Activated T-helper 2 cell treated with anti-CD3 and anti-CD28 coated beads, Interferon-gamma antibody, Interleukin-2, Interleukin-4, amounts not matched to agents 10 μg/mL and 5 μg/mL and 100 μg/mL, durations not matched to agents 14 hours and 24 hours and 36 hours (primary cell): ENCODE measurements at regions not wholly inside any gene's neighbourhood (a gene's known extent, or its start where the extent isn't known, plus 50 kb on each side); places are given as distances from the start of the nearest gene placed in this dataset.

Experiments
- DNase-seq: peaks from one replicate; pipeline ENCODE4 v3.0.0; 2021; ENCODE audit warnings: low spot score
- H3K27ac Mint-ChIP-seq: one replicate; pipeline ENCODE4 v1.8.0; 2021; ENCODE audit warnings: mixed read lengths
- H3K27me3 Mint-ChIP-seq: one replicate; pipeline ENCODE4 v1.8.0; 2021; ENCODE audit warnings: low read depth, mixed read lengths
- H3K36me3 Mint-ChIP-seq: one replicate; pipeline ENCODE4 v1.8.0; 2021; ENCODE audit warnings: low read depth, mixed read lengths
- H3K4me1 Mint-ChIP-seq: one replicate; pipeline ENCODE4 v1.8.0; 2021; ENCODE audit warnings: low read depth, mixed read lengths
- H3K4me3 Mint-ChIP-seq: one replicate; pipeline ENCODE4 v1.8.0; 2021; ENCODE audit warnings: low read depth, mild to moderate bottlenecking, moderate library complexity, mixed read lengths
- H3K9me3 Mint-ChIP-seq: one replicate; pipeline ENCODE4 v1.8.0; 2021; ENCODE audit warnings: mixed read lengths
- intact Hi-C: fragments of 100-400 bp; cut with micrococcal nuclease; formaldehyde crosslinking; loops from one replicate; pipeline ENCODE4 v1.15.1; 2023

DNA sequence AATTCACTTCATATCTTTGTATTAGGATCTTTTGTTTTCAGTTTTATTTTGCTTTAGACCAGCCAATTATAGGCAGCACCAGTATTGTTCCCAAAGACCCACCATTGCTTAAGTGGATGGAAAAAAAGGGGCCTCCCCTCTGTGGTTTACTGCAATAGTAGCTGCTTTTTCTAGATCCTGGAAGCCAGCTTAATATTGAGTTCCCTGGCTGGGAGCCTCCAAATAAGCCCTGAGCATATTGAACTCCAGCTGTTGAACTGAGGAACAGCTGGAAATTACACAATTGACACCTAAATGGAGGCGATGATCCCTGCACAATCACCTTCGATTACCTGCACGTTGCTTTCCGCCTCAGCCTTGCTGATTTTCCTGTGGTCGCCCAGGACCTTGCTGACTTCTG lies 576.0 kb downstream of the SOX6 start:
- intact Hi-C loops: loop anchor here (5.0 kb wide), 1 partner anchor 37 kb away; no protein-coding TSS in a partner anchor
- Mint-ChIP-seq H3K27ac (no peak overlapping the region), H3K4me1 (peaks cover 2% of the 10 kb centered on the region), H3K4me3 (no peak overlapping the region), H3K9me3 (no peaks in the 10 kb centered on the region), H3K36me3 (no peaks in the 10 kb centered on the region), H3K27me3 (no peaks in the 10 kb centered on the region)
- no peak for DNase-seq

DNA sequence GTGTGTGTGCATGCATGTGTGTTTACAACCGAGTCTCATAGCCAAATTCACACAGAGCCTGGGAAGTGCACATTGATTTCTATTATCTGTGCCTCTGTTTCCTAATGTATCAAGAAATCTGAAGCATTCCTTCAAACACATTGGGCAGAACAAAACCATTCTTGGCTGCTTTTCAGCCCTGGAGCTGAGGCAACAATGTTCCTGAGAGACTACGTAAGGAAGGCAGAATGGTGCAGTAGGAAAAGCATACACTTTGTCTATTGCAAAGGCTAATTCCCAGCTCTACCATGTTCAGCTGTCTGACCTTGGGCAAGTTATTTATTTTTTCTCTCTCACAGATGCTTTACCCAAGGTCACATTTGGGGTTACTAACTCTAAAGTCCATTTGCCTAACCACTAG lies 575.5 kb downstream of the SOX6 start:
- Mint-ChIP-seq H3K27me3 (no peaks in the 10 kb centered on the region), H3K9me3 (no peaks in the 10 kb centered on the region), H3K36me3 (no peaks in the 10 kb centered on the region), H3K4me3 (no peak overlapping the region), H3K4me1 (peaks cover 2% of the 10 kb centered on the region), H3K27ac (no peak overlapping the region)
- intact Hi-C loops: loop anchor here (5.0 kb wide), 1 partner anchor 36 kb away; no protein-coding TSS in a partner anchor
- no peak for DNase-seq

DNA sequence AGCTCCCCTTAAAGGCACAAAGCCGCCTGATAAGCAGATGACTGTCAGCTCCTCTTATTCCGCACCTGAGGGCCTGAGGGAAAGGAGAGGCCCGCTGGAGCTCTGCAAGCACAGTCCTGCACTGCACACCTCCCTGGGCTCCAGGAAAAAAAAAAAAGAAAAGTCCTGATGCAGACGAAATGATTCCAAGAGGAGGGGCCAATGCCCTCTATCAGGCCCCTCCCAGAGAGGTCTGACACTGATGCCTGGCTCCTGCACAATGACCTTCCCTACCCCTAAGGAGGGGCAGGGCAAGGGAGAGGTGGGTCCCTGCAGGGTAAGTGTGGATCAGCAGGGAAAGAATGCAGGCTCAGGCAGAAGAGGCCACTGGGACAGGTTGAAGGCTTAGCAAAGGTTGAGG lies 572.7 kb downstream of the SOX6 start:
- no peaks in the 10 kb centered on the region for H3K27me3 Mint-ChIP-seq
- H3K27ac Mint-ChIP-seq: no peak overlapping the region
- no peak for DNase-seq
- no peaks in the 10 kb centered on the region for H3K36me3 Mint-ChIP-seq
- H3K4me3 Mint-ChIP-seq: no peak overlapping the region
- no peaks in the 10 kb centered on the region for H3K4me1 Mint-ChIP-seq
- intact Hi-C loops: loop anchor here (5.0 kb wide), 1 partner anchor 34 kb away; no protein-coding TSS in a partner anchor
- no peaks in the 10 kb centered on the region for H3K9me3 Mint-ChIP-seq

DNA sequence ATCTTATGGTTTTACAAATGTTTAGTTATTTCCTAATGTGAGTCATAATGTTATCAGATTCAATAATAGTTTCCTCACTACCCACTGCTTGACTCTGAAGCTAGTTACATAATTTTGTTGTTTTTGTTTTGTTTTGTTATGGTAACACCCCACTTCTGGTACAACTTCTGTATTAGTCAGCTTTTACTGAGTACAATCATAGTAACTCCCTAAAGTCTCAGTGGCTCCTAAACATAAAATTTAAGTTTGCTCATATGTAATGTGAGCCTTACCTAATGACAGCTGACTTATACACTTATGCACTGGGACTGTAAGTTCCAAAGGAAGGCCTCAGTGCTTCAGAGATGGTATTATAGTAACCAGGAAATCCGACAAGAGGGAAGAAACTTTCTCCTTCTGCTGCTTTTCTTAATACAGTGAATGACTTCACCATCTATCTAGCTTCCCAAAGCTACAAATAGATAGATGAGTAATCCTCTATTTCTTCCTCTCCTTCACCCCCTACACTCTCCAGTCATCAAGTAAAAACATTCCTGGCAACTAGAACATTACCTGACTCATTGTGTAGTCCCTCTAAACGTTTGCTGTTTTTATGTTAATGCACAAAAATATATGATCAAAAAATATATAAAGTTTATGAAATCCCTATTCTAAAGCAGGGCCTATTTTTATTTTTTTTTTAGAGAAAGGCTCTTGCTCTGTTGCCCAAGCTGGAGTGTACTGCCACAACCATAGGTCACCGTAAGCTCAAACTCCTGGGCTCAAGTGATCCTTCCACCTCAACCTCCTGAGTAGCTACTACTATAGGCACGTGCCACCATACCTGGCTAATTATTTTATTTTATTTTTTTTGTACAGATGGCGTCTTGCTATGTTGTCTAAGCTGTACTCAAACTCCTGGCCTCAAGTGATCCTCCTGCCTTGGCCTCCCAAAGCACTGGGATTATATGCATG lies 563.0 kb downstream of the SOX6 start:
- H3K27ac Mint-ChIP-seq: peak overlapping the region; percentile 9
- H3K36me3 Mint-ChIP-seq: peaks cover 5% of the 10 kb centered on the region

DNA sequence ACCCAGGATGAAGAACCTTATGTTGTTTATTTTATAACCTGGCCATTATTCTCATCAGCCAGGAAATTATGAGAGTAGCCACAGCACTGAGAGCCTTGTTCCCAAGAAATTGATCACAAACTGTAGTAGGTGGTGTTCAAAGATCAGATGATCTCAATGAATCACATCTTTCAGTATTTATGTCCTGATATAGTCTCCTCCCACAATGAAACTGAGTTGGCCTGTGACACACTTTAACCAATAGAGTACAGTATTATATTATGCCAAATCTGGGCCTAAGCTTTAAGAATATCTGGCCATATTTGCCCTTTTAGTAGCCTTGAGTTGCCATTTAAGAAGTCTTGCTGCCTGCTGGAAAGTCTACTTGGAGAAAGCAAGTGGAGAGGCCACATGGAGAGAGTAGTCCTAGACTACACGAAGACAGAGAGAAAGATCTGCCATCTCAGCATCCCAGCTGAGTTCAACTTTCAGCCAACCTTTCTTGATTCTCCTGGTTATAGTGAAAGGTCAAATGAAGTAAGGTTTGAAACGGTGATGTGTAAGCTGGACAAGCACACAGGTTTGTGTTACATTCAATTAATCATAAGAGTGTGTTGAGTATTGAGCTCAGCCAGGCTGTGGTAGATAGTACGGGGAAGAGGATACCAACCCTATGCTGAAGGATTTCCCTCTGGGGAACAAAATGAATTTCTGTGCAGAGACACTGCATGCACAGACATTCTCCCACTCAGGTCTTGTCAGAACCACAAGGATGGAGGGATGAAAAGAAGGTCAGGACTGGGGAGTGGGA lies 561.8 kb downstream of the SOX6 start:
- H3K27ac Mint-ChIP-seq: peak overlapping the region; percentile 84
- intact Hi-C loops: loop anchor here (1.0 kb wide), 1 partner anchor 22 kb away; no protein-coding TSS in a partner anchor
- peaks cover 22% of the 10 kb centered on the region for H3K9me3 Mint-ChIP-seq
- peaks cover 5% of the 10 kb centered on the region for H3K36me3 Mint-ChIP-seq
- H3K4me1 Mint-ChIP-seq: peaks cover 11% of the 10 kb centered on the region
- no peaks in the 10 kb centered on the region for H3K27me3 Mint-ChIP-seq
- DNase-seq: no peak
- no peak overlapping the region for H3K4me3 Mint-ChIP-seq

More for the DNA sequence above, 563.0 kb downstream of the SOX6 start:
- Mint-ChIP-seq H3K4me1 (peaks cover 11% of the 10 kb centered on the region), H3K27me3 (no peaks in the 10 kb centered on the region), H3K4me3 (no peak overlapping the region), H3K9me3 (peaks cover 22% of the 10 kb centered on the region)
- intact Hi-C loops: no loop called here
- DNase-seq: no peak

DNA sequence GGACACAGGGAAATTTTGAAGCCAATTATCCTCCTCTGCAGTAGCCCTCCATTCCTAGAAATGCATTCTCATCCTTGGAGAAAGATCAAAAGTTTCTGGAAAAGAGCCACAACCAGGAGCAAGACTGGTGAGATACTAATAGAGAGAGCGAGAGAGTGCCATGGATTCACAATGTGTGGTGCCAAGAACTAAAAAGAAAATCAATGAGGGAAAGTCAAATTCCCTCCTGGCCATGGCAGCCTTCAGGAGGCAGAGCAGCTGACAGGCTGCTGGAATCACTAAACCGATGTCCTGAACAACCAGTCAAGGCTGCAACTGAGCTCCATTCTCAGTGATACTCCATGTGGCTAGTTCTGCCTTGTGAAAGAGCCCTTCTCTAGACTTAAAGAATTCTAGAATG lies 561.0 kb downstream of the SOX6 start:
- DNase-seq: no peak
- Mint-ChIP-seq H3K4me3 (no peak overlapping the region), H3K27me3 (no peaks in the 10 kb centered on the region), H3K4me1 (peaks cover 18% of the 10 kb centered on the region), H3K9me3 (peaks cover 22% of the 10 kb centered on the region), H3K36me3 (peaks cover 5% of the 10 kb centered on the region), H3K27ac (peak overlapping the region; percentile 84)
- intact Hi-C loops: no loop called here

DNA sequence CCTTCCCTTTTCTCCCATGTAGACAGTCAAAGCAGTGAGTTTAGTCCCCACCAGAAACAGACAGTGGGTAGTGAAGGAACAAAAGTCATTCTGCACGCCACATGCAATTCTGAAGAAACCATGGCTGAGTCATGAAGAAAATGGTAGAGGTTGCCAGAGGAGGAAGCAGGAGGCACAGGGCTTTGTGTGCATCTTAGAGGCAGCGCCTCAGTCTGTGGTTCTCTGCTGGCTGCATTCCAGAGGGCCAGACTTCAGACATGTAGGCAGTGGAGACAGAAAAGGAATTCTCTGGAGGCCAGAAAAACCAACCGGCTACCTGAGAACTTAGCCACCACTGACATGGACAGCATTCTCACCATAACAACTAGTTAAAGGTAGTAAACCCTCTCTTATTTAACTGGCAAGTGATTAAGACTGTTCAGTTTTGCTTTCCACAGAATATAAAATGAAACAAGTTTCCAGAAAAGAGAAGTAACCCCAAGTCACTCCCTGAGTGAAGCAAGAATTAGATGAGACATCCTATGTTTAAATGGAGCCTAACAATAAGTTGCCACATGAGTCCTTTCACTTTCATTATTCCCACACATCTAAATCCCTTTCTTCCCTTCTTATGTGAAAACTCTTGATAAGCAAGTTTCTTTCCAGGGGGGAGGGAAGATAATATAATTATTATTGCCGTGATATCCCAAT lies 556.1 kb downstream of the SOX6 start:
- H3K4me3 Mint-ChIP-seq: no peak overlapping the region
- peak overlapping the region; percentile 90 for H3K27ac Mint-ChIP-seq
- intact Hi-C loops: no loop called here
- H3K27me3 Mint-ChIP-seq: no peaks in the 10 kb centered on the region
- peaks cover 16% of the 10 kb centered on the region for H3K4me1 Mint-ChIP-seq
- no peaks in the 10 kb centered on the region for H3K9me3 Mint-ChIP-seq
- no peak for DNase-seq
- no peaks in the 10 kb centered on the region for H3K36me3 Mint-ChIP-seq

DNA sequence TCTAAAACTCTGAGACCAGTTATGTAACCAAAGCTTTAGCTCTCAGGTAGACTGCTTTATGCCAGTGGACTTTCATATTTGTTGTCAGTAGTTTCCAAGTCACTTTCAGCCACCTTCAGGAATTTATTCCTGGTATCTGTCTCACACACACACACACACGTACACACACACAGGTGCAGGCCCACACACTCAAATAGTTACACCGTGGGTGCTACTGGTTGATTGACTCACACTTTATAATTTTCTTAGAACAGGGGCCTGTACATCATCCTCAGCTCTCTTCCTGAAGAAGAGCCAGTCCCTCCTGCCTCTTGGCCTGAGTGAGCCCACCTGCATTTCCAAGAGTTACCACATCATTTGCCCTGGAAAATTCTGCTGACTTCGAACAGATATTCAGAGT lies 555.2 kb downstream of the SOX6 start:
- H3K27ac Mint-ChIP-seq: peak overlapping the region; percentile 90
- no peak for DNase-seq
- no peaks in the 10 kb centered on the region for H3K27me3 Mint-ChIP-seq
- H3K4me1 Mint-ChIP-seq: peaks cover 16% of the 10 kb centered on the region
- intact Hi-C loops: loop anchor here (1.0 kb wide), 2 partner anchors 9 to 15 kb away; no protein-coding TSS in a partner anchor
- H3K36me3 Mint-ChIP-seq: no peaks in the 10 kb centered on the region
- no peaks in the 10 kb centered on the region for H3K9me3 Mint-ChIP-seq
- no peak overlapping the region for H3K4me3 Mint-ChIP-seq

DNA sequence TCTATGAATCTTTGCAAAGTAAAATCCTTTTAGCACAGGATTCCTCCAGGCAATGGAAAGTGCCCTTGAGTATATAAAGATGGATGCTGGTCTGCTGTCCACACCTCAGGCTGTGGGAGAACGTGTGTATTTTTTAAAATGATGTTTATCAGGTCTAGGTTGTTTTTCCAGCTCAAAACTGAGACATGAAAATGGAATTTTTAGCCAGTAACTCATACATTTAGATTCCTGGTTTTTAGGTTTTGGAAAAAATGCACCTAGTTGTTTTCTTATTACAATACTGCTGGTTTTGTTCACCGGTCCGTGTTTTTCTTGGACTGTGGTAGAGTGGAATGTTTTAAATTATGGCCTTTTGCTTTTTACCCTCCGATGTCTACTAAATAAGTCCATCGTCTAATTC lies 554.7 kb downstream of the SOX6 start:
- Mint-ChIP-seq H3K36me3 (no peaks in the 10 kb centered on the region), H3K27me3 (no peaks in the 10 kb centered on the region), H3K27ac (peak overlapping the region; percentile 90), H3K4me1 (peaks cover 16% of the 10 kb centered on the region), H3K9me3 (no peaks in the 10 kb centered on the region), H3K4me3 (no peak overlapping the region)
- DNase-seq: no peak
- intact Hi-C loops: loop anchor here (1.0 kb wide), 2 partner anchors 9 to 15 kb away; no protein-coding TSS in a partner anchor

DNA sequence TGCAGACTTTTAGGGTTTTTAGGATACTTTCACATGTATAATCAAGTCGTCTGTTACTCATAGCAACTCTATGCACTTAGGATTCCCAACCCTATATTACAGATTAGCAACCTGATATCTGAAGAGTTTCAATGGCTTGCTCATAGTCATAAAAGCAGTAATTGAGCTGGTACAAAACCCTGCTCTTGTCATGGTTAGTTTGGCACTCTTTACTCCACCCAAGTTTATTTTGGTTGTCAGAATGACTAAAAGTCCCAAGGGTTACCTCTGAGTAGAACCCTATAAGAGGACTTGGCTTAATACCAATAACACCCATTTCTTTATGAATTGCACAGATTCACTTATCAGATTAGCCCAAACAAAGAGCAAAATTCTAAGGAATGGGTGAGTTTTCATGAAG lies 550.6 kb downstream of the SOX6 start:
- Mint-ChIP-seq H3K27ac (no peak overlapping the region), H3K4me1 (peaks cover 23% of the 10 kb centered on the region), H3K36me3 (no peaks in the 10 kb centered on the region), H3K9me3 (peaks cover 4% of the 10 kb centered on the region), H3K27me3 (no peaks in the 10 kb centered on the region), H3K4me3 (no peak overlapping the region)
- intact Hi-C loops: no loop called here
- no peak for DNase-seq

DNA sequence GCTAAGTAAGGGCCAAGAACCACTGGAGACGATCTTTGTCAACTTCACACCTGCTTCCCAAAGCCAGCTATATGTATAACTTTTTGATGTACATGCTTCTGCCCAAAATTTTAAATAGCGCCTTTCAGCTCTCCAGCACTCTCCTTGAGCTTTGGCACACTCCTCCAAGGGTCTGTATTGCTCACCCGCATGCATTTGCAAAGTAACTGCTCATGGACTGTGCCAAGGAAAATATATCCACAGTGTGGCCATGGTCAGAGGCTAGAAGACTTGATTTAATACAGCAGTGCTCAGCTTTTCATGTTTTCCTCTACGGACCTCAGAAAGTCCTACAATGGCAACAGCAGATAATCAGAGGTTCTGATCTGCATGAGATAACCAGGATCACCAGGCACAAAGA lies 550.1 kb downstream of the SOX6 start:
- intact Hi-C loops: no loop called here
- H3K36me3 Mint-ChIP-seq: no peaks in the 10 kb centered on the region
- no peak overlapping the region for H3K27ac Mint-ChIP-seq
- peaks cover 4% of the 10 kb centered on the region for H3K9me3 Mint-ChIP-seq
- no peak overlapping the region for H3K4me3 Mint-ChIP-seq
- H3K4me1 Mint-ChIP-seq: peaks cover 18% of the 10 kb centered on the region
- DNase-seq: no peak
- H3K27me3 Mint-ChIP-seq: no peaks in the 10 kb centered on the region

DNA sequence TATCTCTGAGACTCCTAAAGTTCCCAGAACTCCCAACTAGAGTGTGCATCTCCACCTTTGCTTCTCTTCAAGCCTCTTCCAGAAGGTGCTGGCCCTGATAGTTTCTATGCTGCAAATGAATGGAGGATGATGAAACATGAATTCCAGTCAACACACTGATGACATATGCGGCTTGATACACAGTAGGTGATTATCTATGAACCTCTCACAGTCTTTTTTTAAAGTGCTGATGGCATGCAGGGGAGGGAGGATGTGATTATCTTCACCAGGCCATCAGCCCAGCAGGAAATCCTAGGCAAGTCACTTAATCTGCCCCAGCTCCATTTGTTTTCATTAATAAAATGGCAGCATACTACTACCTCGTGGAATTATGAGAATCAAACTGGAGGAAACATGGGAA lies 548.5 kb downstream of the SOX6 start:
- H3K4me3 Mint-ChIP-seq: no peak overlapping the region
- intact Hi-C loops: no loop called here
- H3K9me3 Mint-ChIP-seq: peaks cover 4% of the 10 kb centered on the region
- peaks cover 16% of the 10 kb centered on the region for H3K4me1 Mint-ChIP-seq
- no peak for DNase-seq
- H3K36me3 Mint-ChIP-seq: no peaks in the 10 kb centered on the region
- no peaks in the 10 kb centered on the region for H3K27me3 Mint-ChIP-seq
- peak overlapping the region; percentile 33 for H3K27ac Mint-ChIP-seq
